Activated T-cell treated with anti-CD3 and anti-CD28 coated beads for 4 hours (primary cell): ENCODE measurements at regions not wholly inside any gene's neighbourhood (a gene's known extent, or its start where the extent isn't known, plus 50 kb on each side); places are given as distances from the start of the nearest gene placed in this dataset.
"Not testable (repeated sequence)": the region's sequence is repeated elsewhere in the genome, so short reads cannot be mapped to it uniquely, and the experiment has no call there.

ENCODE experiments used
- DNase-seq: peaks from one replicate; pipeline ENCODE4 v3.0.0-alpha.2; 2020

- no peak for DNase-seq
These were observed 1168.7 kb upstream of the CELF2 start for GRCh38 chr10:9848981-9849380.

GRCh38 chr10:9850415-9850814, 1167.3 kb upstream of the CELF2 start:
- DNase-seq: no peak

GRCh38 chr10:9851808-9852207, 1165.9 kb upstream of the CELF2 start:
- no peak for DNase-seq

- DNase-seq: no peak
These were observed 1164.0 kb upstream of the CELF2 start for GRCh38 chr10:9853405-9854355.

GRCh38 chr10:9855451-9855850, 1162.2 kb upstream of the CELF2 start:
- not testable (repeated sequence) for DNase-seq

- DNase-seq: no peak
These were observed 1158.9 kb upstream of the CELF2 start for GRCh38 chr10:9858816-9859215.

- no peak for DNase-seq
These were observed 1157.6 kb upstream of the CELF2 start for GRCh38 chr10:9860045-9860444.

GRCh38 chr10:9863559-9864121, 1154.0 kb upstream of the CELF2 start:
- DNase-seq: no peak

GRCh38 chr10:9868499-9868898, 1149.2 kb upstream of the CELF2 start:
- DNase-seq: no peak

GRCh38 chr10:9869205-9869604, 1148.5 kb upstream of the CELF2 start:
- DNase-seq: no peak

GRCh38 chr10:9869606-9870176, 1148.0 kb upstream of the CELF2 start:
- no peak for DNase-seq

- DNase-seq: no peak
These were observed 1142.3 kb upstream of the CELF2 start for GRCh38 chr10:9875353-9875752.

GRCh38 chr10:9877978-9878377, 1139.7 kb upstream of the CELF2 start:
- DNase-seq: no peak

GRCh38 chr10:9878383-9878782, 1139.3 kb upstream of the CELF2 start:
- no peak for DNase-seq

GRCh38 chr10:9885761-9886160, 1131.9 kb upstream of the CELF2 start:
- no peak for DNase-seq

GRCh38 chr10:9886772-9887171, 1130.9 kb upstream of the CELF2 start:
- DNase-seq: no peak

- DNase-seq: no peak
These were observed 1122.2 kb upstream of the CELF2 start for GRCh38 chr10:9895453-9895852.

- DNase-seq: no peak
These were observed 1121.7 kb upstream of the CELF2 start for GRCh38 chr10:9895981-9896380.

- DNase-seq: no peak
These were observed 1118.9 kb upstream of the CELF2 start for GRCh38 chr10:9898633-9899395.

GRCh38 chr10:9900751-9901150, 1116.9 kb upstream of the CELF2 start:
- DNase-seq: no peak

GRCh38 chr10:9901971-9902370, 1115.7 kb upstream of the CELF2 start:
- DNase-seq: no peak

GRCh38 chr10:9910446-9910845, 1107.2 kb upstream of the CELF2 start:
- DNase-seq: no peak

- no peak for DNase-seq
These were observed 1106.2 kb upstream of the CELF2 start for GRCh38 chr10:9911488-9911887.
